ENCODE measurements at regions not wholly inside any gene's neighbourhood (a gene's known extent, or its start where the extent isn't known, plus 50 kb on each side); places are given as distances from the start of the nearest gene placed in this dataset.
"Not testable (repeated sequence)": the region's sequence is repeated elsewhere in the genome, so short reads cannot be mapped to it uniquely, and the experiment has no call there.

- DNase-seq, result no peak
Measured at GRCh38 chr13:91032104-91032503, 315.4 kb upstream of the MIR17HG start.

DNA sequence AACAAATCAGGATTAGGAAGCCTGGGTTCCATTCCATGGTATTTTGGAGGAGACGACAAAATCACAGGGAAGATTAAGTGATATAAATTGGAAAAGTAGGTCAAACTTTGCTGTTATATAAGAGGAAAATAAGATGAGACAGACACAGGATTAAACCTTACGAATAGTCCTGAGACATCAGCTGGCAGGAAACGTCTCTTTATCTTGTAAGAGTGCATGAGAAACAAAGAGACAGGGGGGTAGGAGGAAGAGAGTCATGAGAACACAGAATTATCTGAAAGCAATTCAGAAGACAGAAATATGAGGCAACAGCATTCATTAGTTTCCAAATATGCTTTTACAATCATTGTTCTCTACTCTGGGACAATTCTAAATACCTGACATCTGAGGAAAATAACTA lies 310.6 kb upstream of the MIR17HG start:
- no peak for DNase-seq

GRCh38 chr13:91042870-91043269 lies 304.6 kb upstream of the MIR17HG start:
- DNase-seq, result no peak

DNA sequence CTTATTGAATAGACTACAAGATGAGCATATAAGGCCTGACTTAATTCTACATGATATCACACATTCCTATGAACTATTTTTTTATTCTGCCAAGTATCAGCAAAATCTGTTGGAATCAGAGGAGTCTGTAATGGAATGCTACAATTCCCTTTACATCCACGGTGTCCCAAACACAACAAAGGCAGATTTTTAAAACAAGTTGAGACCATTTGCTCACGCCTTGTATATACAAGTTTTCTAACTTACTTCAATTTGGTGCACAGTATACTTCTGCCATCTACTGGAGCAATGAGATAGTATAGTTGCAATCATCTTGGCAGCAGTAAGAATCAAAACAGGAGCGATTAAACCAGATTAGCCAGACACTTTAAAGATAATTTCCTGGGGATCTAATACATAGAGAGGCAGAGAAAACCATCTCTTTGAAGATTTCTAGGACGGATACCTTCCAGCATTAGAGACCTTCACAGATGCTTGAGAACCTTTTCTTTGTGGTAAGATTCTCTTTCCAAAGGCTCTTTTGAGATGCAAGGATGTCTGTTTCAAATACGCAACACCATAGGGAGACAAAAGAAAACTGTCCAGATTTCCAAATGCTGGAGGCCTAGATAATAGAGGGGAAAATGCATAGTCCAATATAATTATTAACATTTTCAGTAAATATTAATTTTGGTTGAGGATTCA lies 302.0 kb upstream of the MIR17HG start:
- DNase-seq, result no peak

DNA sequence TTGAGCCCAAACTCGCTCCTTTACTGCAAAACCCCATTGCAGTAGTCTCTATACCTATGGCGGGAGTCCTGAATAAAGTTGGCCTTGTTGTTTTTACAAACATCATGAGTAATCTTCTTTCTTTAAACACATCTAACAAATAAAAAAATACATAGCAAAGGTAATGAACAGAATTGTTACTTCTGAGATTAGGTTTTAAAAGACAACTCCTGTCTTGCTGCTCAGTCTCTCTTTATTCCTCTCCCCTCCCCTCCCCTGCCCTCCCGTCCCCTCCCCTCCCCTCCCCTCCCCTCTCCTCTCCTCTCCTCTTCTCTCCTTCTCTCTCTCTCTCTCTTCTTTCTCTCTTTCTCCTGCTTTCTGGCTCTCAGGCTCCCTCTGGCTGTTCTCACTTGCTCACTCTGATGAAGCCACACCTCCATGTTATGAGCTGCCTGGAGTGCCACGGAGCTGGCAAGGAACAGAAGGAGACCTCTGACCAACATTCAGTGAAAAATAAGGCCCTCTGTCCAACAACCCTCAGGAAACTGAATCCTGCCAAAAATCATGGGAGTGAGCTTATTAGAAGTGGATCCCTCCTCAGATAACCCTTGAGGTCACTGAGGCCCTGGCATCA lies 300.7 kb upstream of the MIR17HG start:
- DNase-seq, result no peak

DNA sequence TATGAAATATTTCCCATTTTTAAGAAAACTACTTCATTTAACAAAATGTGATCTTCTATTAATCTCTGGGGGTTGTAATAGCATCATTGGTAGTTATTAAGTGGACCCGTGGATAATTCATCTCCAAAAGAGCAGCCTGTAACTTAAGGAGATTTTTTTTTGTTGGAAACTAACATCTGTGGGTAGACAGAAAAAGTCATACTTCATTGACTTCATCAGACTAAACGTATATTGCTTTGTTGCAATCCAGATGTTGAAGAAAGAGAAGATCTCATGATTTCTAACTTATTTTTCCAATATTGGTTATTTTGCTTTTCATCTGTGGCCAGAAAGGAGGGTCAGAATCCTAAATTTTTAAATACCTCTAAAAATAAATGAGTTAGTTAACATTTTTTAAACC lies 296.5 kb upstream of the MIR17HG start:
- no peak for DNase-seq

DNA sequence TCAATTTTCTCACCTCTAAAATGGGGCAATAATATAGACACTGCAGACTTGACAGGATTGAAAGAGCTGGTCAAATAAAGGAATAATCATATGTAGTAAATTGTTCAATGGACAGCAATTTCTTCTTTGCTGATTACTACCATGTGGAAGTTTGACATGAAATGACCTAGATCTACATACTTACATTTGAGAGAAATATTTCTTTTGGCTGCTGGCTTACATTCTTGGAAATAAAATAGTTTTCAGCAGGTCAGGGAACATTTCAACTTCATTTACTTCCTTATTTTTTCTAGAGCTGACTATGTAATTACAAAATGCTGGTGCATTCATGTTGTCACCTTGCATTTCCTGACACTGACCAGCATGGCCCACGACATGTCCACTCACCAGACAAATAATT lies 294.6 kb upstream of the MIR17HG start:
- no peak for DNase-seq

- no peak for DNase-seq
Measured at GRCh38 chr13:91053318-91054065, 294.0 kb upstream of the MIR17HG start.

GRCh38 chr13:91054902-91055301 lies 292.6 kb upstream of the MIR17HG start:
- DNase-seq, result no peak

DNA sequence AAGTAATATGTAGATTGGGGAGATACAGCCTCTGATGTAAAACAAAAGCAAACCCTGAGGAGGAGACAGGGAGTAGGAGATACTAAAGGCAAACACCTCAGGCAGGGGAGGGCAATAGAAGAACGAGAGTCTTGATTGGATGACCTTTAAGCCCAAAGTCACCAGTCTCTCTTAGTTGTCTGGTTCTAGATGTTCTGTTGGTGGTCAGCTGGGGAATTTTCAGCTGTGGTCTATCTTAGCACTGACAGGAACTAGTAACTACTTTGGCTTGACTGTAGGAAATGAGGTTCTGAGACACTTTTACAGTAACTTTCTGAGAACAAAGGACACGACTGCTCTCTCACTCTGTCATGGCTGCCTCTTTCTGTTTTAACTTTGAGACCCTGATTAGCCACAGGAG lies 290.7 kb upstream of the MIR17HG start:
- DNase-seq, result no peak

- DNase-seq, result not testable (repeated sequence)
Measured at GRCh38 chr13:91057507-91057906, 290.0 kb upstream of the MIR17HG start.

- no peak for DNase-seq
Measured at GRCh38 chr13:91058066-91058465, 289.4 kb upstream of the MIR17HG start.

DNA sequence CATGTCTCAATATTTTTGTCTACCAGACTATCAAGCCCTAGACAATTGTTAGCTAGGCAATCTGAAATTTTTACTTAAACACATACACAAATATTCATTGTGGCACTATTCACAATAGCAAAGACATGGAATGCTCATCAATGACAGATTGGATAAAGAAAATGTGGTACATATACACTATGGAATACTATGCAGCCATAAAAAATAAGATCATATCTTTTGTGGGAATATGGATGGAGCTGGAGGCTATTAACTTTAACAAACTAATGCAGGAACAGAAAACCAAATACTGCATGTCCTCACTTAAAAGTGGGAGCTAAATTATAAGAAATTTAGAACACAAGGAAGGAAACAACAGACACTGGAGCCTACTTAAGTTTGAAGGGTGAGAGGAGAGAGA lies 288.6 kb upstream of the MIR17HG start:
- DNase-seq, result no peak

DNA sequence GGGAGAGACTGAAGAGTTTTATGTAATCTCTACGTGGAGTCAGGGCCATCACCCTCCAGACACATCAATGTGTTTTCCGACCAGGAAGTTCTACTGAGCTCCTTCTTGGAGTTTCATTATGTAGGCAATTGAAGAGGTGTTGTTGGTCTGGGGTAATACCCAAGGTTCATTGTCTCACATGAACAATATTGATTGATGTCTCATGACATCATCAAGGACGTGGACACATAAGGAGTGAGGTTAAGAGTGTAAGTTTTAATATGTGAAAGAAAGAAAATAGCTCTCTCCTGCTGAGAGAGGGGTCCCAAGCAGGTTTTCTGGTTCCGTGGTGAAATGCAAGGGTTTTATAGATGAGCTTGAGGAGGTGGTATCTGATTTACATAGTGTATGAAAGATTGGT lies 280.7 kb upstream of the MIR17HG start:
- no peak for DNase-seq

GRCh38 chr13:91072486-91072885 lies 275.0 kb upstream of the MIR17HG start:
- DNase-seq, result no peak

DNA sequence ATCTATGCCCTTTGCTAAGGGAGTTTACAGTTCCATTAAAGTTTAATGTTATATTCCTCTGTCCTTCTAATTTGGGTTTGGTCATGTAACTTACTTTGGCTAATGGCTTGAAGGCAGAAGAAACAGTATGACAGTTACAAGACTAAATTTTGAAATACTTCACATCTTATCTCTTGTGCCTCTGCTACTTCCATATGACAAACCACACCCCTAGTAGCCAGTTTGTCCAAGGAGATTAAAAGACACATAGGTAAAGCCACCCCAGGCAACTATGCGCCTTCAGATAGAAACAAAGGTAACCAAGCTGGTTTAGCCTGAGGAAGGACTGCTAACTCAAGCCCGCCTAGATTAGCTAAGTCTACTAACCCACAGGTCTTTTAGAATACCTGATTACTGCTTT lies 273.4 kb upstream of the MIR17HG start:
- no peak for DNase-seq

DNA sequence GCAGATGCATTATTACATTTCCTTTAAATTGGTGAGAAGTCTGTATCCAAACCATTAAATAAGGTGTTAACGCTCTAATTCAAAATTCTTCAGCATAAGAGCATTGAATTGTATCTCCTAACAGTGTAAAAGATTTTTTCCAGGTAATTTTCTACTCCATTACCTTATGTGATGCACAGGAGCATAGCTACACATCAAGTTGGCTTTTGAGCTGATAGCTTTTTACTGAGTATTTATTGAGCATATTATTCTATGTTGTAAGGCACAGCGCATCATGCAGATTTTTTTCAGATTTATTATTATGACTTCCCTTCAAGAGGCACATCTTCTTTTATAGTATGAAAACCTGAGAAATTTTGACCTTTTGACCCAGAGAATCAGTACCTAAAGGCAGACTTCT lies 270.7 kb upstream of the MIR17HG start:
- no peak for DNase-seq

DNA sequence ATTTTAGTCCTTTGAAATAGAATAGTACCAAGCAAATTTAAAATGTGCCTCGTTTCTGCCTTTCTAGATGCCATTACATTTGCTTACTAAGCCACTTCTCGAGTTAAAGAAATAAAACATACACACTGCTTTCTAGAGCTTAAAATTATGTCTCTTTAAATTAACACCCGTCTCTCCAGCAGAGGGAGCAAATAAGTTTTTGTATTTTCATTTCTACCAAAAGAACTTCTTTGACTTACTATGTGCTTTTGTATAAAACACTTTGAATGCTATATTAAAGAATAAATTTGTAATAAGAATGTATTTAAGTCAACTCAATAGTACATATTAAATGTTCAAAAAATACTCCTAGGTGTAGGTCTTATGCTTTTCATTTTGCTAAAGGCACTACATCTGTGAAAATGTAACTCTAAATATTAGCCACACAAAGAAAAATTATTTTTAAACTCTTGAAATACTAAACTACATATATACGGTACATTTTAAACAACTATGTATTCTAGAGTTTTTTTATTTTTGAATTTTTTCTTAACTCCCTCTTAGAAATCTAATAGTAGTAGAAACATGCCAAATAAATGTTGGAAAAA lies 269.3 kb upstream of the MIR17HG start:
- DNase-seq, result no peak

DNA sequence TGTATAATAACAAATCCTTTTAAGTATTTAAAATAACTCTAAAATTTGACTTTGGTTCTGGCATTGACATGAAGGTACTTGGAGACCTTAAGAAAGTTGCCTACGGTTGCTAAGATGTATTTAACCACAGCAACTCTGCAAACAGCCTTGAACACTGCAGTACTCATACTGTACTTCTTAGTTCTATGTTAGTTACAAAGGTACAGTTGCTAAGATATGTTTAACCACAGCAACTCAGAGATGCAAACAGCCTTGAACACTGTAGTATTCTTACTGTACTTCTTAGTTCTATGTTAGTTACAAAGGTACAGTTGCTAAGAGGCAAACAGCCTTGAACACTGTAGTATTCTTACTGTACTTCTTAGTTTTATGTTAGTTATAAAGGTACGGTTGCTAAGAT lies 268.3 kb upstream of the MIR17HG start:
- DNase-seq, result no peak

DNA sequence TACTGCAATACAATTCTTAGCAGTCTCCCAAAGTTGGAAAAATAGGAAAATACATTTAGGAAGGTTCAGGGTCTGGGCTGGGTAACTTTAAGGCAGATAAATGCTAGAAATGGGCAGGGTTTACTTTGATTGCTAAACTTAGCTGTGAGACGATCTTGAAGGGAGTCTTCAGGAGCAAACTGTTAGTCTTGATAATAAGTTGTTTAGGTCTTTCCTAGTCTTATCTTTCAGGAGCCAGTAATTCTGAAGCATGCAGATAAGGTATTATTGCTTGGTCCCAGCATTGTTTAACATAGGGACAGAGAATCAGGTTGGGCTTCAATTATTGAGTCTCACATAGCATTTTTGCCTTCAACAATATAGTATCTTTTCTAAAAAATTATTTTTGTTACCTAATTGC lies 262.4 kb upstream of the MIR17HG start:
- no peak for DNase-seq

- no peak for DNase-seq
Measured at GRCh38 chr13:91086936-91087716, 260.4 kb upstream of the MIR17HG start.

DNA sequence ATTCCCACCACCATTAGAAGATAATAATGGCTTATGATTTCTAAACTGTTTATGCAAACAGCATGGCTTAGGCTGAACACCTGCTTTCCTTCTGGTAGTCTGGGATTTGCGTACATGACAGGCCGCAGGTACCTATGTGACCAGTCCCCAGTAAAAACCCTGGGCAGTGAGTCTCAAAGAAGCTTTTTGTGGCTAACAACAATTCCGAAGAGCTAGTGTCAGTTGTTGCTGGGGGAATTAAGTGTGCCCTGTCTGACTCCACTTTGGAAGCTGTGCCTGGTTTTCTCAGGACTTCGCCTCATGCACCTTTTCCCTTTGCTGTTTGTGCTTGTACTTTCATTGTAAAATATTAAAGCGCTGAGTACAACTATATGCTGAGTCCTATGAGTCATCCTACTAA lies 250.2 kb upstream of the MIR17HG start:
- no peak for DNase-seq

DNA sequence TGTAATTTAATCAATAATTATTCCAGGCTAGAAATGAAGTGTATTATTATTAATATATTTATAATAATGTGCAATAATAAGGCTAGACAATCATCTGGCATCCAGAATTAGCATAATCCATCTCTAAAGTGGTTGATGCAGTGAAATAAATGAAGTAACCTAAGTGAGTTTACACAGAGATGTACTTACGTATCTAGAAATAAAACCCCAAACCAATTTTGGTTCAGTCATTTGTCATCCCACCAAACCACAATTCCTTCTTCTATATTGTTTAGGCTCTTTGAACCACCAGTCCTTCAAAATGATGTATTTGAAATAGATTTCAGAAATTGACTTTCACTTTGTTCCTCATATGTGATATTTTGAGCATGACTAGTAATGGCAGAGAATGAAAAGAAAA lies 247.6 kb upstream of the MIR17HG start:
- no peak for DNase-seq

Data from DMS153 (cell line).